IMR-90 (cell line): ENCODE measurements at regions not wholly inside any gene's neighbourhood (a gene's known extent, or its start where the extent isn't known, plus 50 kb on each side); places are given as distances from the start of the nearest gene placed in this dataset.

Experiments used
- BHLHE40 ChIP-seq: fragments of 150-350 bp; IDR thresholded peaks from 2 replicates; pipeline ENCODE4 v1.6.1; 2016; ENCODE audit warnings: mild to moderate bottlenecking, low read depth, low read length
- FOS ChIP-seq: fragments of 150-350 bp; IDR thresholded peaks from 2 replicates; pipeline ENCODE4 v1.6.1; 2016; ENCODE audit warnings: low read depth, low read length
- MAFK ChIP-seq: IDR thresholded peaks from 2 replicates; pipeline ENCODE4 v1.6.1; 2012; ENCODE audit warnings: low read depth, low read length, improper control_type of control experiment
- POLR2A ChIP-seq: IDR thresholded peaks from 2 replicates; pipeline ENCODE4 v1.6.1; 2012; ENCODE audit warnings: mild to moderate bottlenecking, low read depth, low read length
- RAD21 ChIP-seq: IDR thresholded peaks from 2 replicates; pipeline ENCODE4 v1.6.1; 2012; ENCODE audit warnings: low read length, improper control_type of control experiment
- RCOR1 ChIP-seq: IDR thresholded peaks from 2 replicates; pipeline ENCODE4 v1.6.1; 2012; ENCODE audit warnings: mild to moderate bottlenecking, low read length, improper control_type of control experiment; ENCODE audit not compliant: insufficient replicate concordance
- RFX5 ChIP-seq: IDR thresholded peaks from 2 replicates; pipeline ENCODE4 v1.8.0; 2012; ENCODE audit warnings: low read depth, mild to moderate bottlenecking, low read length, moderate library complexity
- SMC3 ChIP-seq: fragments of 150-350 bp; IDR thresholded peaks from 2 replicates; pipeline ENCODE4 v1.6.1; 2016; ENCODE audit warnings: low read depth, mild to moderate bottlenecking, antibody characterized with exemption, low read length, moderate library complexity
- TF ChIP-seq, protein P1 (sequence below): conservative IDR thresholded peaks from 2 replicates; pipeline ENCODE4 v1.5.1; 2012; ENCODE audit warnings: mild to moderate bottlenecking, low read depth, low read length, improper control_type of control experiment
- TF ChIP-seq, protein P2 (sequence below): fragments of 150-350 bp; IDR thresholded peaks from 2 replicates; pipeline ENCODE4 v1.6.1; 2017; ENCODE audit warnings: mild to moderate bottlenecking, antibody characterized with exemption, low read length, low read depth

DNA sequence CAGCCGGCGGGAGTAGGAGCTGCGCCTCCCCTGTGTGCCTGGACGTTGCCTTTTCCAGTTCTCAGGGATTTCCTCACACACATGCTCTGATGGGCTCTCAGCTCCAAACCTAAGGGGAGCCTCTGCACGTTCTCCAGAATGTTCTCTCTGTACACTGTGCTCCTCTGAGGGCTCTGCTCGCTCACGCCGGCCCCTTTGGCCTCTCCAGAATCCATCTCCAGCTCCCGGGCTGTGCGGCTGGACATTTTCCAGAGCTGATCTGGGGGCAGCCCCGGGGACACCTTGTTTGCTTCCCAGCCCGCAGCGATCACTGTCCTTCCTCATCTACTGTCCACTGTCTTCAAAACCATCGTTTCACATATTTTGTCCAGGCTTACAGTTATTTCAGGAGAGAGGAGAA, 245.4 kb upstream of the HDAC4 start:
- no peak for TF ChIP-seq BHLHE40
- TF ChIP-seq RFX5: no peak
- TF ChIP-seq, protein P1, sequence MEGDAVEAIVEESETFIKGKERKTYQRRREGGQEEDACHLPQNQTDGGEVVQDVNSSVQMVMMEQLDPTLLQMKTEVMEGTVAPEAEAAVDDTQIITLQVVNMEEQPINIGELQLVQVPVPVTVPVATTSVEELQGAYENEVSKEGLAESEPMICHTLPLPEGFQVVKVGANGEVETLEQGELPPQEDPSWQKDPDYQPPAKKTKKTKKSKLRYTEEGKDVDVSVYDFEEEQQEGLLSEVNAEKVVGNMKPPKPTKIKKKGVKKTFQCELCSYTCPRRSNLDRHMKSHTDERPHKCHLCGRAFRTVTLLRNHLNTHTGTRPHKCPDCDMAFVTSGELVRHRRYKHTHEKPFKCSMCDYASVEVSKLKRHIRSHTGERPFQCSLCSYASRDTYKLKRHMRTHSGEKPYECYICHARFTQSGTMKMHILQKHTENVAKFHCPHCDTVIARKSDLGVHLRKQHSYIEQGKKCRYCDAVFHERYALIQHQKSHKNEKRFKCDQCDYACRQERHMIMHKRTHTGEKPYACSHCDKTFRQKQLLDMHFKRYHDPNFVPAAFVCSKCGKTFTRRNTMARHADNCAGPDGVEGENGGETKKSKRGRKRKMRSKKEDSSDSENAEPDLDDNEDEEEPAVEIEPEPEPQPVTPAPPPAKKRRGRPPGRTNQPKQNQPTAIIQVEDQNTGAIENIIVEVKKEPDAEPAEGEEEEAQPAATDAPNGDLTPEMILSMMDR: no peak
- no peak for TF ChIP-seq POLR2A
- TF ChIP-seq RAD21: no peak
- TF ChIP-seq SMC3: no peak
- no peak for TF ChIP-seq MAFK
- TF ChIP-seq, protein P2, sequence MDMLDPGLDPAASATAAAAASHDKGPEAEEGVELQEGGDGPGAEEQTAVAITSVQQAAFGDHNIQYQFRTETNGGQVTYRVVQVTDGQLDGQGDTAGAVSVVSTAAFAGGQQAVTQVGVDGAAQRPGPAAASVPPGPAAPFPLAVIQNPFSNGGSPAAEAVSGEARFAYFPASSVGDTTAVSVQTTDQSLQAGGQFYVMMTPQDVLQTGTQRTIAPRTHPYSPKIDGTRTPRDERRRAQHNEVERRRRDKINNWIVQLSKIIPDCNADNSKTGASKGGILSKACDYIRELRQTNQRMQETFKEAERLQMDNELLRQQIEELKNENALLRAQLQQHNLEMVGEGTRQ: no peak
- no peak for TF ChIP-seq RCOR1
- no peak for TF ChIP-seq FOS
